ENCODE measurements at regions not wholly inside any gene's neighbourhood (a gene's known extent, or its start where the extent isn't known, plus 50 kb on each side); places are given as distances from the start of the nearest gene placed in this dataset.

- 0 out of 2 replicates have a peak, but pooled peaks cover 2% of the 10 kb centered on the region for H3K23me2 ChIP-seq (ENCODE audit: low read depth, low read length)
- no peak for FAIRE-seq
- 89% methylated on average over 3 of the region's 3 CpGs; no CpG with 5 or more reads in 1 of the 2 experiments for WGBS, 2 experiments (ENCODE audit: extremely low coverage in 1 of 2, insufficient coverage in 1 of 2, insufficient read length in 1 of 2, insufficient replicate concordance in 2 of 2, low coverage in 1 of 2, low lambda C conversion rate in 2 of 2, missing lambda C conversion rate in 1 of 2)
- no peak overlapping the region for H2AK5ac ChIP-seq (ENCODE audit: low read depth, low read length)
- H2BK20ac ChIP-seq (ENCODE audit: low read length), result no peak overlapping the region
- no peak overlapping the region for H3K4me3 ChIP-seq (ENCODE audit: extremely low read depth in 1 of 4, insufficient read depth in 2 of 4, low read depth in 3 of 4, low read length in 4 of 4)
- no peaks in the 10 kb centered on the region for H4K20me1 ChIP-seq (replicated peaks in 1 of 2; ENCODE audit: control insufficient read depth in 1 of 2, insufficient read depth in 2 of 2, low read length in 2 of 2)
- H2BK5ac ChIP-seq (ENCODE audit: low read depth, low read length), result no peak overlapping the region
- no peak overlapping the region for H2AFZ ChIP-seq (ENCODE audit: low read length)
- H3K36me3 ChIP-seq (ENCODE audit: control insufficient read depth in 2 of 4, insufficient read depth in 4 of 4, low read length in 3 of 4), result no peaks in the 10 kb centered on the region
- H2BK15ac ChIP-seq (ENCODE audit: low read length), result no peak overlapping the region
- ChIA-PET CTCF (ENCODE audit: partially characterized antibody) (interaction anchor here (1.6 kb wide), 1 partner anchor 48 kb away, joined by 6 read pairs; no protein-coding TSS in a partner anchor), POLR2A (ENCODE audit: partially characterized antibody) (no interaction called here)
- H4K91ac ChIP-seq (replicated peaks; ENCODE audit: insufficient read length, low read length), result no peak overlapping the region
- H3K18ac ChIP-seq (ENCODE audit: extremely low read depth, low read length), result no peak overlapping the region
- H3K9me3 ChIP-seq (ENCODE audit: insufficient read depth in 2 of 2, low read depth in 1 of 2, low read length in 1 of 2), result no peaks in the 10 kb centered on the region
- DNase-seq (ENCODE audit: low read depth in 1 of 2, low spot score in 2 of 2), result no peak
- no peak overlapping the region for H3K9ac ChIP-seq (replicated peaks in 1 of 4; ENCODE audit: extremely low read depth in 1 of 4, low read depth in 3 of 4, low read length in 3 of 4)
- no peak overlapping the region for H3K23ac ChIP-seq (ENCODE audit: insufficient read length)
- H2BK120ac ChIP-seq (replicated peaks; ENCODE audit: low read depth, low read length), result no peak overlapping the region
- H3K79me2 ChIP-seq (ENCODE audit: control insufficient read depth in 1 of 2, insufficient read depth in 2 of 2, low read length in 2 of 2), result no peaks in the 10 kb centered on the region
- H3K4me2 ChIP-seq (ENCODE audit: insufficient read depth in 1 of 2, low read depth in 2 of 2, low read length in 2 of 2), result no peak overlapping the region
- H2BK12ac ChIP-seq (ENCODE audit: low read depth, low read length), result no peak overlapping the region
- H3K27ac ChIP-seq (ENCODE audit: low read depth, low read length), result no peak overlapping the region
- H3K79me1 ChIP-seq (ENCODE audit: low read depth, low read length), result no peaks in the 10 kb centered on the region
- no peak overlapping the region for H3K56ac ChIP-seq (replicated peaks; ENCODE audit: insufficient read length, low read depth, low read length)
- H4K5ac ChIP-seq (ENCODE audit: insufficient read length, low read depth, low read length), result no peak overlapping the region
- no peak overlapping the region for H4K8ac ChIP-seq (ENCODE audit: extremely low read depth, insufficient read depth, low read length)
- no peak overlapping the region for H3K14ac ChIP-seq (ENCODE audit: insufficient read length)
- H3K4ac ChIP-seq (replicated peaks; ENCODE audit: insufficient read length, low read depth, low read length), result no peak overlapping the region
- no peaks in the 10 kb centered on the region for H3K27me3 ChIP-seq (replicated peaks in 1 of 4; ENCODE audit: control insufficient read depth in 3 of 4, extremely low read depth in 1 of 4, insufficient read depth in 3 of 4, low read length in 3 of 4)
- H3K4me1 ChIP-seq (replicated peaks in 1 of 4; ENCODE audit: control insufficient read depth in 3 of 4, insufficient read depth in 4 of 4, low read length in 3 of 4), result peaks cover 0 to 6% (median 3%) of the 10 kb centered on the region in 4 experiments; a peak in 4 of 7 replicates
- no peak for TF ChIP-seq YY1 (IDR thresholded peaks at IDR 0.05; ENCODE audit: low read depth, low read length)
- TF ChIP-seq CHD1 (IDR thresholded peaks at IDR 0.05; ENCODE audit: low read depth, low read length), result no peak
- no peak for TF ChIP-seq TCF12 (IDR thresholded peaks at IDR 0.05; ENCODE audit: low read depth, low read length)
- TF ChIP-seq NRF1 (IDR thresholded peaks at IDR 0.05; ENCODE audit: low read depth, low read length), result no peak
- TF ChIP-seq KDM4A (IDR thresholded peaks at IDR 0.05; ENCODE audit: low read depth, low read length, severe bottlenecking), result no peak
- TF ChIP-seq SP2 (IDR thresholded peaks at IDR 0.05; ENCODE audit: low read length), result no peak
- no peak for TF ChIP-seq SP4 (IDR thresholded peaks at IDR 0.05; ENCODE audit: low read length)
- TF ChIP-seq POU5F1 (IDR thresholded peaks at IDR 0.05; ENCODE audit: low read depth, low read length), result no peak
- no peak for TF ChIP-seq CBX8 (IDR thresholded peaks at IDR 0.05; ENCODE audit: borderline replicate concordance, low read depth, low read length)
- no peak for TF ChIP-seq USF2 (IDR thresholded peaks at IDR 0.05; ENCODE audit: low read length)
- TF ChIP-seq BRCA1 (IDR thresholded peaks at IDR 0.05; ENCODE audit: low read depth, low read length), result no peak
These were observed 863.1 kb downstream of the MAFB start for GRCh38 chr20:39825950-39826349.
